HFF-Myc (cell line): ENCODE measurements at regions not wholly inside any gene's neighbourhood (a gene's known extent, or its start where the extent isn't known, plus 50 kb on each side); places are given as distances from the start of the nearest gene placed in this dataset.

Experiments
- DNase-seq: peaks from one replicate; pipeline ENCODE4 v3.0.0-alpha.2; 2011; ENCODE audit warnings: low read depth; ENCODE audit errors: extremely low read depth
- H3K4me3 ChIP-seq: replicated peaks from 2 replicates; pipeline ENCODE4 v1.5.1; 2011; ENCODE audit warnings: low read depth, mild to moderate bottlenecking, control low read depth, low read length
- TF ChIP-seq, protein P1 (sequence below): IDR thresholded peaks from 2 replicates; pipeline ENCODE4 v1.5.1; 2012; ENCODE audit warnings: mild to moderate bottlenecking, low read depth, low read length, control low read depth; ENCODE audit errors: missing control alignments

DNA sequence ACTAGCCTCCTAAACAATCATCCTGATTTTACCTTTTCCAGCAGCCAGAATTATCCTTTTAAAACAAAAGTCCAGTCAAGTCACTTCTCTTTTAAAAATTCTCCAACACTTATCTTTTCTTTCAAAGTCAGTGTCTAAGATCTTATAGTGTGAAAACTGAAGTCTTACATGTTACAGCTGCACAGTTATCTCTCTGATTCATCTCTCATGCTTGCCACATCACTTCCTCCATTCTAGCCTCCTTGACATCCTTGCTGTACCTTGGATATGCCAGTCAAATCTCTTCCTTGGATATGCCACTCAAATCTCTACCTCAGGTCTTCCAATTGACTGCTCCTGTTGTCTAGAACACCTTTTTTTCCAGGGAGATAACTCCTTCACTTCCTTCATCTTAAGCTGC is 361.7 kb upstream of the FTMT start:
- DNase-seq = no peak
- TF ChIP-seq, protein P1, sequence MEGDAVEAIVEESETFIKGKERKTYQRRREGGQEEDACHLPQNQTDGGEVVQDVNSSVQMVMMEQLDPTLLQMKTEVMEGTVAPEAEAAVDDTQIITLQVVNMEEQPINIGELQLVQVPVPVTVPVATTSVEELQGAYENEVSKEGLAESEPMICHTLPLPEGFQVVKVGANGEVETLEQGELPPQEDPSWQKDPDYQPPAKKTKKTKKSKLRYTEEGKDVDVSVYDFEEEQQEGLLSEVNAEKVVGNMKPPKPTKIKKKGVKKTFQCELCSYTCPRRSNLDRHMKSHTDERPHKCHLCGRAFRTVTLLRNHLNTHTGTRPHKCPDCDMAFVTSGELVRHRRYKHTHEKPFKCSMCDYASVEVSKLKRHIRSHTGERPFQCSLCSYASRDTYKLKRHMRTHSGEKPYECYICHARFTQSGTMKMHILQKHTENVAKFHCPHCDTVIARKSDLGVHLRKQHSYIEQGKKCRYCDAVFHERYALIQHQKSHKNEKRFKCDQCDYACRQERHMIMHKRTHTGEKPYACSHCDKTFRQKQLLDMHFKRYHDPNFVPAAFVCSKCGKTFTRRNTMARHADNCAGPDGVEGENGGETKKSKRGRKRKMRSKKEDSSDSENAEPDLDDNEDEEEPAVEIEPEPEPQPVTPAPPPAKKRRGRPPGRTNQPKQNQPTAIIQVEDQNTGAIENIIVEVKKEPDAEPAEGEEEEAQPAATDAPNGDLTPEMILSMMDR = no peak
- H3K4me3 ChIP-seq = no peak overlapping the region

DNA sequence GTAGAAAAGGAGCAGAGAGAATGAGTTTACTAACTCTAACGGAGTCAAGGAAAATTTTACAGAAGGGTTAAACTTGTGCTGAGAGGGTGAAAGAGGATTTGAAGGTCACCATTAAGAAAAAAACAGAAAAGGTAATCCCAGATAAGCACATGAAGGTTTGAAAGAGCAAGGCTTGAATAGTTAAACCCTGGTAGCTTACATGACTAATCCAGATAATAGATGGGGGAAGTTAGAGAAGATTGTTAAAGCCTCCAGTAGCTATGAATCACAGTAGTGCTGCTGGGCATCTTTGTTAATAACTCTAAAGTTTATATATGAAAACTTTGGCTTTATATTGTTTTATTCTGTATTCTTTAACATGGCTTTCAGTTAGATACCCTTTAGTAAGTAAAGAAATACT is 354.5 kb upstream of the FTMT start:
- H3K4me3 ChIP-seq = no peak overlapping the region
- TF ChIP-seq, protein P1 = no peak
- DNase-seq = no peak

DNA sequence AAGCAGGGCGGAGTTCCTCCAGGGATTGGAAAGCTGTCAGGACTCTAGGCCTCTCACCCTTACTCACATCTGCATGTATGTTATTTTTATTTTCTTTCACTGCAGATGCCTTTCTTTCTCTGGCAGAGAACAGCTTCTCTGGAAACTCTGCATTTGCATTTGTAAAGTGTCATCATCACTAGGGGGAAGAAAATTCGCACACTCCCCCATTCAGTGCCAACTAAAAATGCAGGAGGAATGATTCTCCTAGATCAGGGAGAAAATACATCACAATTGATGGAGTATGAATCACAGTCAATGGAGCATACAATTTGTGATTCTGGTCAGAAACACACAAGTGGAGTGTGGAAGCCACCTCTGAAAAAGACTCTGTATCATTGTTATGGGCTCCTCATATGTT is 351.4 kb upstream of the FTMT start:
- DNase-seq = no peak
- no peak overlapping the region for H3K4me3 ChIP-seq
- TF ChIP-seq, protein P1 = no peak

DNA sequence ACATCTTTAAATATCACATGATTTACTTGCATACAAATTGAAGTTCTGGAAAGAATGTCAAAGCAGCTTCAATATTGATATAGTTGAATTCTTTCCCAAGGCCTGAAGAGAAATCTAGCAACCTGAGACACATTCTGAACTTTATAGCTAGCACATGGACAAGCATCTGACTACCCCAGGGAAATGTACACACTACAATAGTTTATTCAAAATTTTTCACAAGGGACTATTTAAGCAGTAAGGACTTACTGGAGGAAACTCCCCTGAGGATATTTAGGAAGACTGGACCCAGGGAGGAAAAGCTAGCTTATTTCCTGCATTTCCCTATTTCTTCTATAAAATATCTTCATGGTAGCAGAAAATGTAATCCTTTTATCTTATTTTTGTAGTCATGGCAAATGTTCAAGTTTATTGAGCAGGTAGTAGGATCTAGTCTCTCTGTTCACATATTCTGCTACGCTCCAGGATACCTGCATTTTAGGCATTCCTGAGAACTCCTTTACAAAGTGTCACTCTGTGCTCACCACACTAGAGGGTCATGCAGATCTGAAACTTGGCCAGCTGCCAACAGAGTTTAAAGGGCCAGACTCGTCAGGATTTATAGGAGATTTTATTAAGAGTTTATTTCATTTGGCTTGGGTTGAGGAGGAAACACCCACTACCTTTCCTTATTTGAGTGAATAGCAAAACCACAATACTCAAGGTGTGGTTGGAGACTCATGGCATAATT is 348.4 kb upstream of the FTMT start:
- TF ChIP-seq, protein P1 = no peak
- DNase-seq = no peak
- H3K4me3 ChIP-seq = no peak overlapping the region

DNA sequence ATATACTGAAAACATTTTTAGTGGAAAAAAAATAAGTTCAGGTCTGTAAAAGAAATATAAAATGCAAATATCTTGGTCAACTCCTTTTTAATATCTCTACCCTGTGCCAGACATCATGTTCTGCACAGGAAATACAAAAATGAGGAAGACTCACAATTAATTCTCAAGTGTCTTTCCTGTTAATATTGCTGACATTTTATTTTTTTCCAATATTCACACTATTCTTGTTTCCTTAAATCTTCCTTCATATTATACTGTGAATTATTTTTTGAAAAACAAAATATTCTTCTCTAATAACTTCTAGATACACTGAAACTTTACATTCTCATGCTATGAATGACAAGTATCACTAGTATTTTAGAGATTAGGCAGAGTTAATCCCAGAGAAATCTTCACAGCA is 334.7 kb upstream of the FTMT start:
- DNase-seq = no peak
- TF ChIP-seq, protein P1 = no peak
- H3K4me3 ChIP-seq = no peak overlapping the region

DNA sequence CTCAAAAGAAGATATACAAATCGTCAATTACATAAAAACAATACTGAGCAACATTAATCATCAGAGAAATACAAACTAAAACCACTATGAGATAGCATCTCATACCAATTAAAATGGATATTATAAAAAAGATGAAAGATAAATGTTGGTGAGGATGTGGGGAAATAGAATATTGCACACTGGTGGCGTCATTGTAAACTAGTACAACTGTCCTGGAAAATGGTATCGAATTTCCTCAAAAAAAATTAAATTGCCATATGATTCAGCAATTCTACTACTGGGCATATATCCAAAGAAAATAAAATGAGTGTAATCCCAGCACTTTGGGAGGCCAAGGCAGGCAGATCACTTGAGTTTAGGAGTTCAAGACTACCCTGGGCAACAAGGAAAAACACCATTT is 326.0 kb upstream of the FTMT start:
- no peak for DNase-seq
- TF ChIP-seq, protein P1 = no peak
- no peak overlapping the region for H3K4me3 ChIP-seq

DNA sequence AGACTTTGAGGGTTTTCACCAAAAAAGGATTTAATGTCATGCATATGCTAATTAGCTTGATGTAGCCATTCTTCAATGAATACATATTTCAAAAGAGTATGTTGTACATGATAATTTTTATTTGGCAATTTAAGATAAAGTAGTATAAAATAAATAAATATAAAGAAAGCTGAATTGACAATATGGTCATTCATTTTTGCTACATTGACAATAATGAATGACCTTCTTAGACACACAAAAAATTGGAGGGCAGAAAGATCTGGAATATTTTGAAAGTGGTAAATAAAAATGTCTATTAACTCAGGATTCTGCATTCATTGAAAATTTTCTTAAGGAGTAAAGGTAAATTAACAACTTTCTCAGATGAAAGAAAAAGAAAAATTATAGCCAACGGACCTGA is 324.8 kb upstream of the FTMT start:
- TF ChIP-seq, protein P1 = no peak
- no peak for DNase-seq
- H3K4me3 ChIP-seq = no peak overlapping the region
